T-helper 1 cell treated with Interleukin-12 subunit alpha and Interleukin-12 subunit beta and Interleukin-4 antibody, amounts not matched to agents 30 μg/mL and 1 μg/mL, for 36 hours (primary cell): ENCODE measurements at regions not wholly inside any gene's neighbourhood (a gene's known extent, or its start where the extent isn't known, plus 50 kb on each side); places are given as distances from the start of the nearest gene placed in this dataset.
"Not testable (repeated sequence)": the region's sequence is repeated elsewhere in the genome, so short reads cannot be mapped to it uniquely, and the experiment has no call there.

Experiments used
- H3K27ac Mint-ChIP-seq: one replicate; pipeline ENCODE4 v1.8.0; 2021; ENCODE audit warnings: mild to moderate bottlenecking, mixed read lengths
- H3K27me3 Mint-ChIP-seq: one replicate; pipeline ENCODE4 v1.8.0; 2021; ENCODE audit warnings: low read depth, mixed read lengths
- H3K36me3 Mint-ChIP-seq: one replicate; pipeline ENCODE4 v1.8.0; 2021; ENCODE audit warnings: low read depth, mixed read lengths
- H3K4me1 Mint-ChIP-seq: one replicate; pipeline ENCODE4 v1.8.0; 2021; ENCODE audit warnings: low read depth, mixed read lengths
- H3K4me3 Mint-ChIP-seq: one replicate; pipeline ENCODE4 v1.8.0; 2021; ENCODE audit warnings: mild to moderate bottlenecking, moderate library complexity, mixed read lengths
- H3K9me3 Mint-ChIP-seq: one replicate; pipeline ENCODE4 v1.8.0; 2021; ENCODE audit warnings: mixed read lengths

DNA sequence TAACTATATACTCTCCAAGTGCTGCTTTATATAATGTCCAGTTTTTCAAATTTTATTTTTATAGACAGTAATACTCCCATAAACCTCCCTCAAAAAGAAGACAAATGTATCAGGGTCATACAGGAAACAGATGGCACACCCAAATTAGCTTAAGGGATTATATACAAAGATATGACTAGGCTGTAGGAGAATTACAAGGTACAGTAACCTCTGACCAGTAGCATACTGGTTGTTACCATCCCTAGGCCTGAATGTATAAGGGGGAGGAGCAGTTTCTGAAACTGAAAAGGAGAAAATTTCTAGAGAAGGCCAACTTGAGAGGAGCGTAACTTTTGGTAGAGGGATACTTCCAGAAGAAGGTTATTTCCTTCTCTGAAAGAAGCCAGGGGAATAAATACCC, 122.6 kb upstream of the NBPF19 start:
- not testable (repeated sequence) for H3K9me3 Mint-ChIP-seq, H3K27ac Mint-ChIP-seq, H3K4me1 Mint-ChIP-seq, H3K36me3 Mint-ChIP-seq, H3K27me3 Mint-ChIP-seq, H3K4me3 Mint-ChIP-seq

DNA sequence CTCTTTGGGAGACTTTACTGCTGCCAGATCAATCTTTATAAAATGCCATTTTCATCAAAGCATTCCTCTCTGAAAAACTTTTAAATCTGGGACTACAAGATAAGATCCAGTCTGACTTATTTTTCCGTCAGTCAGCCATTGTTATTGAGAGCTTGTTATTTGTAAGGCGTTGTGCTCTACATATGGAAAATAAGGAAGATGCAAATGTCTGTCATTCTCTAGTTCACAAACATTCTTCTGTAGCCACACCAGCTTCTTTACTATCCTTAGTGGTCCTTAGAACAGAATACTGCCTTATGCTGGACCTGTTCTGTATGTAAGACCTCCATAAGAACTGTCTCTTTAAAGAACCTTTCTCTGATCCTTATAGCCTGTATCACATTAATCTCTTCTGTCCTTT, 120.3 kb upstream of the NBPF19 start:
- H3K4me1 Mint-ChIP-seq, H3K36me3 Mint-ChIP-seq: not testable (repeated sequence)

DNA sequence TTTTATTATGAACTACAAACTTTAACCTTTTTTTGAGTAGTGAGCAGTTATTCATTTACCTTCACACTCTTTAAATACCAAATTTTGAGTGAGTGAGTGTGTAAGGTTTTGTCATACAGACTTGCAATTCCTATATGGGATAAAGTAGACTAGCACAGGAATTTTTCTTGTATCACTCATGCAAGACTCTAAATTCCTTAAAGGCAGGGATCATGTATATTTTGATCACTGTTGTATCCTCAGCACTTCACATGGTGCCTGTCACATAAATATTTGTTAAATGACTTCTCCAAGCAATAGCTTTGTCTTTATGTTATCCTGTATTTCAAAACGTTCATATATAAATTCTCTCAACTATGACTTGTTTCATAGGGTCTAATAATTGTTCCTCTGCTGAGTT, 119.1 kb upstream of the NBPF19 start:
- H3K36me3 Mint-ChIP-seq: not testable (repeated sequence)

More for the DNA sequence above, 120.3 kb upstream of the NBPF19 start:
- not testable (repeated sequence) for H3K27me3 Mint-ChIP-seq, H3K27ac Mint-ChIP-seq, H3K4me3 Mint-ChIP-seq, H3K9me3 Mint-ChIP-seq

DNA sequence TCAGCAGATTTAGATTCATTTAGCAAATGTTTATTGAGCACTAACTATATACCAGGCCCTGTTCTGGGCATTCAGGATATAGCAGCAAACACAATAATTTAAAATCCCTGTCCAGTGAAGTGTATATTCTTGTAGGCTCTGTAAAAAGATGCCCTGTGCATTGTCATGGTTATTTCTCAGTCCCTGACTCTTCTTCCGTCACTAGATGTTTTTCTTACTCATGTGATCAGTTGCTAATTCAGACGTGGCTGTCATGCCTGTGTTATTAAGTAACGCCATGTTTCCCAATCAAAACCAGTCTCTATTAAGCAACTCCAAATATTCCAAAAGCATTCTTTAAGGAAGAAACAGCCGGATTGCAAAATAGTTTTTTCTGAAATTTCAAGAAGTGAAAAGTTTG, 118.7 kb upstream of the NBPF19 start:
- not testable (repeated sequence) for H3K4me3 Mint-ChIP-seq, H3K4me1 Mint-ChIP-seq, H3K9me3 Mint-ChIP-seq, H3K27ac Mint-ChIP-seq, H3K36me3 Mint-ChIP-seq, H3K27me3 Mint-ChIP-seq

More for the DNA sequence above, 119.1 kb upstream of the NBPF19 start:
- not testable (repeated sequence) for H3K9me3 Mint-ChIP-seq, H3K4me1 Mint-ChIP-seq, H3K27ac Mint-ChIP-seq, H3K27me3 Mint-ChIP-seq, H3K4me3 Mint-ChIP-seq

DNA sequence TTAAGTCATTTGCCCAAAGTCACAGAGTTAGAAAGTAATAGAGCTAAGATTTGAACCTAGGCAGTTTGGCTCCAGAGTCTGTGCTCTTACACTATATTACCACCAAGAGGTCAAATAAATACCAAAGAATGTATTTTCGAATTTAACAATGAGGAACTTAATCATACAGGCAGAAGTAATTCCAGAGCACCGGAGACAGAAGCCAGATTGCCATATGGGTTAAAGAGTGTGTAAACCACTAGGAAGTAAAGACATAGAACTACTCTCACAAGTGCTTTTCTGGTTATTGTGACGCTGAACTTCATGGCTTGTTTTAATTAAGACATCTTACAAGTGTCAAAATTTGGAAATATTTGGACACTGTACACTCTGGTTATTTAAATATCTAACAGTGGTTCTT, 114.5 kb upstream of the NBPF19 start:
- H3K27ac Mint-ChIP-seq, H3K9me3 Mint-ChIP-seq, H3K27me3 Mint-ChIP-seq, H3K36me3 Mint-ChIP-seq, H3K4me3 Mint-ChIP-seq, H3K4me1 Mint-ChIP-seq: not testable (repeated sequence)

DNA sequence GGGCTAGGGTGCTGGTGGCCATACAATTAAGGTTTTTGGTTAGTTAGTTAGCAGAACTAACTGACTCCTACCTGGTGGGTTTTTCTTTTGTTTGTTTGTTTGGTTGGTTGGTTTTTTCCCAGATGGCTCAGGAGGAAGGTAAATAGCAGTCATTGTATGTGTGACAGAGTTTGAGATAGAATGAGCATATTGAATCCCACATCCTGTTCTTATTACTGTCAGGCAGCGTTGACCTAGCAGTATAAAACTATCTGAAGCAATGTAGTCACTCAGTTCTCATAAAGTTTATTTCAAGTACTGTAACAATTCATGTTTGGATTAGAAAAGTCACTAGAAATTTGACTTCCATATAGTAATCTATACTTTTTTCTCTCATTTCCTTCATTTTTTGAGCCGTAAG, 113.5 kb upstream of the NBPF19 start:
- not testable (repeated sequence) for H3K4me3 Mint-ChIP-seq, H3K9me3 Mint-ChIP-seq, H3K27me3 Mint-ChIP-seq, H3K27ac Mint-ChIP-seq, H3K4me1 Mint-ChIP-seq, H3K36me3 Mint-ChIP-seq

DNA sequence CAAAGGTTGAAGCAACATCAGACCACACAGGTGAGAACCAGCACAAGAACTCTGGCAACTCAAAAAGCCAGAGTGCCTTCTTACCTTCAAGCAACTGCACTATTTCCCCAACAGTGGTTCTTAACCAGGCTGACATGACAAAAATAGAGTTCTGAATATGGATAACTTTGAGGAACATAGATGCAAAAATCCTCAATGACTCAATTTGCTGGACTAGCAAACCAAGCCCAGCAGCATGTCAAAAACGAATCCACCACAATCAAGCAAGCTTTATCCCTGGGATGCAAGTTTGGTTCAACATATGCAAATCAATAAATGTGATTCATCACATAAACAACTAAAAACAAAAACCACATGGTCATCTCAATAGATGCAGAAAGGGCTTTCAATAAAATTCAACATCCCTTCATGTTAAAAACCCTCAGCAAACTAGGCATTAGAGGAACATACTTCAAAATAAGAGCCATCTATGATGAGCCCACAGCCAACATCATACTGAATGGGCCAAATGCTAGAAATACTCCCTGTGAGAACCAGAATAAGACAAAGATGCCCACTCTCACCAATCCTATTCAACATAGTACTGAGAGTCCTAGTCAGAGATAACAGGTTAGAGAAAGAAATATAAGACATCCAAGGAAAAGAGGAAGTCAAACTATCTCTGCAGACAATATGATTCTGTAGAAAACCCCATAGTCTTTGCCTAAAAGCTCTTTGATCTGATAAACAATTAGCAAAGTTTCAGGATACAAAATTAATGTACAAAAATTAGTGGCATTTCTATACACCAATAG, 110.5 kb upstream of the NBPF19 start:
- H3K4me3 Mint-ChIP-seq, H3K4me1 Mint-ChIP-seq, H3K9me3 Mint-ChIP-seq, H3K27me3 Mint-ChIP-seq, H3K36me3 Mint-ChIP-seq, H3K27ac Mint-ChIP-seq: not testable (repeated sequence)

DNA sequence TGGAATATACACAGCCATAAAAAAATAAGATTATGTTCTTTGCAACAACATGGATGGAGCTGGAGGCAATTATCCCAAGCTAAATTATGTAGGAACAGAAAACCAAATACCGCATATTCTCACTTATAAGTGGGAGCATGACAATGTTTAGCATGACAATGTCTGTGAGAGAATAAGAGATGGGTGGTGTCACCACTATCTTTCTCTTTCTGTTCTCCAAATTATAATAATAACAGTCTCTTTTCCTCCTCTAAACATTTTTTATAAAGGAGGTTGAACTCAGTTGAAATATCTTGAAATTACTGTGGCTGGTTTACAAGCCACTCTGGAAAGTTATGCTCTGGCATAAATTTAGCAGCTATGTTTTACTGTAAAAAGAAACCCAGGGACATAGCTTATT, 108.4 kb upstream of the NBPF19 start:
- H3K4me3 Mint-ChIP-seq, H3K27me3 Mint-ChIP-seq, H3K36me3 Mint-ChIP-seq, H3K9me3 Mint-ChIP-seq, H3K4me1 Mint-ChIP-seq, H3K27ac Mint-ChIP-seq: not testable (repeated sequence)

DNA sequence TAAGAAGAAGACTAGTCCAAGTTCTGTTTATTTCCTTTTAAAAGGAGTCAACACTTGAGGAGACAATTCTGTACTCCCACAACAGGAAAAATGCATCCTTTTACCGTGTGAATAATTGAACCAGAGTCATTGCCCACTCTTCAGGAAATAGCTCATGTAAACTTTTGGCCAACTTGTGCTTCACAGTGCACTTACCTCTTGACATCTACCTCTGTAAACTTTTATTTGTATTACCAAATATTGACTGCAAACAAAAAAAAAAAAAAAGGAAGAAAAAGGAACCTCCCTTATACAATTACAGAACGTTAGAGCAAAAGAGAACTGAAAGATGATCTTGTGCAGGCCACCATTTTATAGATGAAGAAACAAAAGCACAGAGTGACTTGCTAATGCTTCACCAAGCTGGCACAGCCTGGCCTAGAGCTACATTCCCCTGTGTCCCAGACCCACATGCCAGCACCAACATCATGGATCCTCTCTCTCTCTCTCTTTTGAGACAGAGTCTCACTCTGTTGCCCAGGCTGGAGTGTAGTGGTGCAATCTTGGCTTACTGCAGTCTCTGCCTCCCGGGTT, 107.3 kb upstream of the NBPF19 start:
- not testable (repeated sequence) for H3K4me1 Mint-ChIP-seq, H3K9me3 Mint-ChIP-seq, H3K27me3 Mint-ChIP-seq, H3K4me3 Mint-ChIP-seq, H3K27ac Mint-ChIP-seq, H3K36me3 Mint-ChIP-seq

DNA sequence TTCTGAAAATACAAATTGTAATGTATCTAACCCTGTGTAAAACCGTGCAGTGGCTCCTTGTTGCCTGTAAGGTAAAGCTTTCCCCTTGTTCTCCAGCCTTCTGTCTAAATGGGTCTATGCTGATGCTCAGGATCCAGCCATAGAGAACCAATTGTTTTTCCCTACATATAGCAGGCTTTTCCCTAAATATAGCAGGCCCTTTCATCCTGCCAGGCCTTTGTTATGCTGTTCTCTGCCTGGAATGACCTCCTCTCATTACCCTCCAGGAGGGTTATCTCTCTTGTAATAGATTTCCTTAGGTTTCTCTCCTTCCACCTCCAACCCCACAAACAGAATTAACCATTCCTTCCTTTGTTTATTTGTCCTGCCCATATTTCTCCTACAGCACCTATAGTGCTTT, 106.5 kb upstream of the NBPF19 start:
- H3K36me3 Mint-ChIP-seq, H3K27me3 Mint-ChIP-seq: not testable (repeated sequence)

DNA sequence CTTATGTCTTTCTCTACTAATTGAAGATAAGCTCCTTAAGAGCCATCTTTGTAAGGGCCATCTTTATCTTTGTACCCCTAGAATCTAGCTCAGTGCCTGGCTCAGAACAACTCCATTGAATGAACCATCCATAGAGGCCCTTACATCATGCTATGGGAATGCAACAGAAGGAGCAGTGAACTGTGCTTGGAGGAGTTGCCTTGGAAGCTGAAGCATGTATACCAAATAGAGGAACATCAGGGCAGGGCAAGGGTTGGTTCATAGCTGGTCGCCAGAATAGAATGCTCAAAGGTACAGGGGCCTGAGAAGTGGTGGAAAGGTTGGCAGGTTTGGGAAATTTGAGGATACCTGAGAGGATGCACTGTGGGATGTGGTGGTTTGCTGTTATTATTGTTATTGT, 105.8 kb upstream of the NBPF19 start:
- not testable (repeated sequence) for H3K36me3 Mint-ChIP-seq, H3K4me3 Mint-ChIP-seq, H3K27ac Mint-ChIP-seq, H3K9me3 Mint-ChIP-seq, H3K4me1 Mint-ChIP-seq, H3K27me3 Mint-ChIP-seq

More for the DNA sequence above, 106.5 kb upstream of the NBPF19 start:
- H3K27ac Mint-ChIP-seq, H3K4me3 Mint-ChIP-seq, H3K9me3 Mint-ChIP-seq, H3K4me1 Mint-ChIP-seq: not testable (repeated sequence)

DNA sequence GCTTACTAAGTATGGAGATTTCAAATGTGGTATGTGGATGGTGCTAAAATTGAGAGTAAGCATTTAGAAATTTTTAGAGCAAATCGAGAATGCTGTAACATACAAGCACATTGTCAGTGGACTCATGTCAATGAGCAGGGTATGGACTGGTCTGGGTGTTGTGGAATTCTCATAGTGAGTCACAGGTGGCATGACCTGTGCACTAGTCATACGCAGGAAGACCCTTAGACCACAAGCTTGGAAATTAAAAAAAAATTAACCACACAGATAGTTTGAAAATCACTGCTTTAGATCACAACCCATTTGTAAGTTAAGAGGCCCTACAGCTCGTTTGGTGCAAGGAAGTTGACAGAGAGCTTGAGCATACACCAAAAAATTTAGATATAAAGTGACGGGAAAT, 102.9 kb upstream of the NBPF19 start:
- not testable (repeated sequence) for H3K27ac Mint-ChIP-seq, H3K9me3 Mint-ChIP-seq, H3K4me3 Mint-ChIP-seq

DNA sequence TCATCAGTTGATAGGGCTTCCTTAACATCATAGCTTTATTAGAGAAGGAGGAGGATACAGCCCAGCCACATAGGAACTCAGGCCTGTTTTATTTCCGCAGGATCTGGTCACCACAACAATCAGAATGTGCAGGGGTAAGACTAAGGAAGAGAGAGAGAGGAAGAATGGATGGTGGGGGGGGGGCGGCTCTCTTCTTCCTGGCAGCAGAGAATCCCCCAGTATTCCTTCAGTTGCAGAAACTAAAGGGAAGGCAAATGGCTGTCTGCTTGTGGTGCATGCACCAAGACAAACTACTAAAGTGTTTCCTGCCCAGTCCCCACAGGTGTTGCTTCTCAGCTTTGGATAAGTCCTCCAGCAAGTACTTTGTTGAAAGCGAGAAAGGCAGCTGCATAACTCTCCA, 96.4 kb upstream of the NBPF19 start:
- not testable (repeated sequence) for H3K9me3 Mint-ChIP-seq, H3K36me3 Mint-ChIP-seq, H3K27me3 Mint-ChIP-seq, H3K4me1 Mint-ChIP-seq, H3K4me3 Mint-ChIP-seq
- H3K27ac Mint-ChIP-seq: peak overlapping the region; percentile 31

More for the DNA sequence above, 102.9 kb upstream of the NBPF19 start:
- not testable (repeated sequence) for H3K36me3 Mint-ChIP-seq, H3K4me1 Mint-ChIP-seq, H3K27me3 Mint-ChIP-seq

DNA sequence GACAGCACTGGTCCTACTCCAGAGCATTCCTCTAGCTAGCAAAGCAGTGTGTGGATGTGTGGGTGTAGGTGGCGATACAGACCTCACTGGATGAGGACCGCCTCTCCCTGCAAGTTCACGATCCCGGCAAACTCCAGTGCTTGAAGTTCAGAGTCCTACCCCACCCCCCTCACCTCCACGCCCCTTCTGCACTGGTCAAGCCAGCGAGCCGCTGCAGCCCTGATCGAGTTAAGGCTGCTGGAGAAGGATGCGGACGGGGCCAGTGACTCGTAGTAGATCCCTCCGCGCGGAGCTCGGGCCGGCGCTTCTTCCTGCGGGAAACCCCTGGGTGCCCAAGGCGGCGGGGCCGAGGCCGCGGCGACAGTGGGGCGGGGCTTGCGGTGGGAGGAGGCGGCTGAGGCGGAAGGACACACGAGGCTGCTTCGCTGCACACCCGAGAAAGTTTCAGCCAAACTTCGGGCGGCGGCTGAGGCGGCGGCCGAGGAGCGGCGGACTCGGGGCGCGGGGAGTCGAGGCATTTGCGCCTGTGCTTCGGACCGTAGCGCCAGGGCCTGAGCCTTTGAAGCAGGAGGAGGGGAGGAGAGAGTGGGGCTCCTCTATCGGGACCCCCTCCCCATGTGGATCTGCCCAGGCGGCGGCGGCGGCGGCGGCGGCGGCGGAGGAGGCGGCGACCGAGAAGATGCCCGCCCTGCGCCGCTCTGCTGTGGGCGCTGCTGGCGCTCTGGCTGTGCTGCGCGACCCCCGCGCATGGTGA, 84.5 kb upstream of the NBPF19 start:
- not testable (repeated sequence) for H3K9me3 Mint-ChIP-seq, H3K36me3 Mint-ChIP-seq, H3K4me1 Mint-ChIP-seq, H3K27me3 Mint-ChIP-seq
- Mint-ChIP-seq H3K4me3 (peak overlapping the region; percentile 91), H3K27ac (peak overlapping the region; percentile 87)

DNA sequence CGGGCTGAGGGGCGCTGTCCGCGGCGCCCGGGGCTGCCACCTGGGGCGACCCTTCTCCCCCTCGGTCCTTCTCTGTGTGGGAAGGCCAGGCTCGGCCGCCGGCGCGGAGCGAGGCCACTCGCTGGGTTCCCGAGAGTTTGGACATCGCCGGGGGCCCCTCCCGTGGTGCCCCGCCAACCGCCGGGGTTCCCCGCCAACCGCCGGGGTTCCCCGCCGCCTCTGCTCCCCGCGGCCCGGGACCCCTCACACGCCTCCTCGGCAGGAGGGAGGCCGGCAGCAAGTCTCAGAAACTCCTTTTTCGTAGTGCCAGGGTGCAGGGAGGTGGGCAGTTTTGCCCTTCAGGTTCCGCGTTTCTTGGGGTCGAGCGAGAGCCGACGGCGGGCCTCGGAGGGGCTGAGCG, 83.9 kb upstream of the NBPF19 start:
- H3K4me3 Mint-ChIP-seq, H3K9me3 Mint-ChIP-seq, H3K27ac Mint-ChIP-seq, H3K4me1 Mint-ChIP-seq, H3K36me3 Mint-ChIP-seq, H3K27me3 Mint-ChIP-seq: not testable (repeated sequence)
